PC-3 (cell line): ENCODE measurements at regions not wholly inside any gene's neighbourhood (a gene's known extent, or its start where the extent isn't known, plus 50 kb on each side); places are given as distances from the start of the nearest gene placed in this dataset.

Source experiments
- ATAC-seq: fragments of 200-7000 bp; cut with Tn5 transposase; 2 replicates; pipeline ENCODE4 v1.9.1; 2020; ENCODE audit warnings: mild to moderate bottlenecking, moderate library complexity
- BruUV-seq: library from RNA; stranded (reverse); fragments of 400-500 nt; replicated peaks from 2 replicates; lab custom pipeline; 2021; lab: Mats Ljungman, UMichigan
- CTCF ChIA-PET: fragments of 300-600 bp; sonication (Branson Sonifier 250); formaldehyde crosslinking; loops from one replicate; lab custom pipeline; 2022; ENCODE audit warnings: antibody characterized with exemption; lab: Charles Lee
- POLR2A ChIA-PET: fragments of 300-600 bp; sonication (Branson Sonifier 250); formaldehyde crosslinking; loops from one replicate; lab custom pipeline; 2022; ENCODE audit warnings: antibody characterized with exemption; ENCODE audit not compliant: unreplicated experiment; lab: Charles Lee
- DNase-seq: peaks from one replicate; pipeline ENCODE4 v3.0.0-alpha.2; 2015
- H2AFZ ChIP-seq: fragments of 300-600 bp; sonication (generic); 2 replicates; pipeline ENCODE4 v1.6.0; 2016; ENCODE audit warnings: antibody characterized with exemption, low read length
- H3F3A ChIP-seq: fragments of 300-600 bp; sonication (generic); one replicate; pipeline ENCODE4 v1.6.0; 2017; ENCODE audit warnings: antibody characterized with exemption, low read length, control low read depth, mild to moderate bottlenecking; ENCODE audit not compliant: unreplicated experiment
- H3K27ac ChIP-seq: fragments of 300-600 bp; sonication (generic); 2 replicates; pipeline ENCODE4 v1.5.1; 2016; ENCODE audit warnings: mild to moderate bottlenecking, low read length
- H3K27me3 ChIP-seq: fragments of 300-600 bp; sonication (generic); 2 replicates; pipeline ENCODE4 v1.6.1; 2016; ENCODE audit warnings: low read length, mixed read lengths
- H3K36me3 ChIP-seq: fragments of 300-600 bp; sonication (generic); 2 replicates; pipeline ENCODE4 v1.6.1; 2016; ENCODE audit warnings: low read depth, mixed run types, low read length, mixed read lengths
- H3K4me1 ChIP-seq: fragments of 300-600 bp; sonication (generic); 2 replicates; pipeline ENCODE4 v1.5.1; 2016; ENCODE audit warnings: low read length; ENCODE audit not compliant: insufficient read depth
- H3K4me2 ChIP-seq: fragments of 300-600 bp; sonication (generic); 2 replicates; pipeline ENCODE4 v1.6.0; 2016; ENCODE audit warnings: low read length
- H3K4me3 ChIP-seq: fragments of 300-600 bp; sonication (generic); 2 replicates; pipeline ENCODE4 v1.5.1; 2016; ENCODE audit warnings: mild to moderate bottlenecking, low read length, mixed read lengths
- H3K79me2 ChIP-seq: fragments of 300-600 bp; sonication (generic); 2 replicates; pipeline ENCODE4 v1.6.1; 2017; ENCODE audit warnings: low read length, mixed read lengths
- H3K9ac ChIP-seq: fragments of 300-600 bp; sonication (generic); 2 replicates; pipeline ENCODE4 v1.6.0; 2016; ENCODE audit warnings: mild to moderate bottlenecking, low read length
- H3K9me2 ChIP-seq: fragments of 300-600 bp; sonication (generic); replicated peaks from 2 replicates; pipeline ENCODE4 v1.6.1; 2016; ENCODE audit warnings: mixed run types, low read length, mixed read lengths
- H3K9me3 ChIP-seq: fragments of 300-600 bp; sonication (generic); 2 replicates; pipeline ENCODE4 v1.6.1; 2016; ENCODE audit warnings: low read length, mixed read lengths
- H4K20me1 ChIP-seq: fragments of 300-600 bp; sonication (generic); 2 replicates; pipeline ENCODE4 v1.6.1; 2016; ENCODE audit warnings: low read length, mixed read lengths
- CTCF ChIP-seq: fragments of 300-600 bp; sonication (generic); conservative IDR thresholded peaks from 2 replicates; pipeline ENCODE4 v1.5.1; 2017; ENCODE audit warnings: antibody characterized with exemption, low read depth, mild to moderate bottlenecking, low read length
- EZH2 ChIP-seq: fragments of 300-600 bp; sonication (generic); IDR thresholded peaks from one replicate; pipeline ENCODE4 v1.6.1; 2017; ENCODE audit warnings: antibody characterized with exemption, mild to moderate bottlenecking, low read length; ENCODE audit not compliant: unreplicated experiment
- EZH2phosphoT487 ChIP-seq: fragments of 300-600 bp; sonication (generic); IDR thresholded peaks from 2 replicates; pipeline ENCODE4 v1.6.1; 2018; ENCODE audit warnings: mild to moderate bottlenecking, antibody characterized with exemption, low read length, borderline replicate concordance
- intact Hi-C: fragments of 100-400 bp; cut with micrococcal nuclease; formaldehyde crosslinking; loops from 2 replicates; pipeline ENCODE4 v1.9.0; 2023

- BruUV-seq, result no TSS peak
- POLR2A ChIA-PET, result no interaction called here
- H2AFZ ChIP-seq, result no peak overlapping the region
Observed at GRCh38 chr18:66222174-66222573, 381.7 kb downstream of the CDH19 start.

GRCh38 chr18:66219817-66220216 is 384.1 kb downstream of the CDH19 start:
- Histone ChIP-seq H3K4me3 (no peak overlapping the region), H4K20me1 (no peaks in the 10 kb centered on the region), H3K4me1 (peaks cover 4% of the 10 kb centered on the region; the same call in 1 of the 2 replicates), H3F3A (no peaks in the 10 kb centered on the region), H3K9ac (no peak overlapping the region), H3K9me2 (no peaks in the 10 kb centered on the region), H3K36me3 (no peaks in the 10 kb centered on the region), H3K9me3 (no peaks in the 10 kb centered on the region), H3K27ac (no peak overlapping the region), H3K27me3 (no peaks in the 10 kb centered on the region), H3K4me2 (no peak overlapping the region), H2AFZ (no peak overlapping the region), H3K79me2 (no peaks in the 10 kb centered on the region)
- no peak for DNase-seq
- CTCF ChIA-PET, result no interaction called here
- TF ChIP-seq EZH2phosphoT487 (no peak), EZH2 (no peak), CTCF (no peak)
- intact Hi-C loops, result no loop called here
- no peak for ATAC-seq
- BruUV-seq, result no TSS peak
- POLR2A ChIA-PET, result no interaction called here

More at GRCh38 chr18:66222174-66222573, 381.7 kb downstream of the CDH19 start:
- TF ChIP-seq CTCF (no peak), EZH2phosphoT487 (no peak), EZH2 (no peak)
- Histone ChIP-seq H3K9me2 (no peaks in the 10 kb centered on the region), H3K27me3 (no peaks in the 10 kb centered on the region), H3F3A (no peaks in the 10 kb centered on the region), H3K4me3 (no peak overlapping the region), H3K4me1 (peaks cover 4% of the 10 kb centered on the region; the same call in 1 of the 2 replicates), H3K4me2 (no peak overlapping the region), H3K27ac (peak overlapping the region; percentile 58), H3K36me3 (no peaks in the 10 kb centered on the region), H3K9ac (no peak overlapping the region), H3K79me2 (no peaks in the 10 kb centered on the region), H3K9me3 (no peaks in the 10 kb centered on the region), H4K20me1 (no peaks in the 10 kb centered on the region)
- peak; percentile 25 for DNase-seq
- CTCF ChIA-PET, result no interaction called here
- intact Hi-C loops, result no loop called here
- peak; percentile 60 for ATAC-seq

DNA sequence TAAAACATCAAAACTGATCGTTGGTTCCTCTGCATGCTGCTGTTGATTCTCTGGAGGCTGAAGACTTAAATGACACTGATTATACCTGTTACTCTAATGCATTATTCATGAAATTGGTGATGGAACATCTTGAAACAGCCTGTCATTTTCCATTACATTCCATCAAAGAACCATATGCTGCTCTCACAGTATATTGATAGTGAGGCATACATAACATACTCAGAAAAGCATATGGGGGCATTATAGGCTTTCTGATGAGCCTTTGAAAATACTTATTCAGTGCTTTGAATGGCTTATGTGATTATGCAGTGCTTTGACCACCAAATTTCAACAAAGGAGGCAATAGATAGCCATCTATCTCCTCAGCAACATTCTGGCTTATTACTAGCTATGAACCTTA is 392.1 kb downstream of the CDH19 start:
- intact Hi-C loops, result no loop called here
- Histone ChIP-seq H4K20me1 (no peaks in the 10 kb centered on the region), H3K27me3 (no peaks in the 10 kb centered on the region), H3K9me2 (no peaks in the 10 kb centered on the region), H3K9ac (no peak overlapping the region), H3F3A (no peaks in the 10 kb centered on the region), H3K36me3 (no peaks in the 10 kb centered on the region), H3K4me1 (no peaks in the 10 kb centered on the region), H3K4me2 (no peak overlapping the region), H3K27ac (no peak overlapping the region), H3K4me3 (no peak overlapping the region), H2AFZ (no peak overlapping the region), H3K9me3 (no peaks in the 10 kb centered on the region), H3K79me2 (no peaks in the 10 kb centered on the region)
- BruUV-seq, result no TSS peak
- ChIA-PET CTCF (no interaction called here), POLR2A (no interaction called here)
- DNase-seq, result no peak
- ATAC-seq, result no peak
- TF ChIP-seq CTCF (no peak), EZH2 (no peak), EZH2phosphoT487 (no peak)
